GM21723 (cell line): ENCODE measurements at regions not wholly inside any gene's neighbourhood (a gene's known extent, or its start where the extent isn't known, plus 50 kb on each side); places are given as distances from the start of the nearest gene placed in this dataset.

Experiments
- ATAC-seq: cut with Tn5 transposase; IDR thresholded peaks from one replicate; pipeline ENCODE4 v1.9.1; 2021; ENCODE audit warnings: mild to moderate bottlenecking, moderate library complexity; ENCODE audit not compliant: unreplicated experiment

DNA sequence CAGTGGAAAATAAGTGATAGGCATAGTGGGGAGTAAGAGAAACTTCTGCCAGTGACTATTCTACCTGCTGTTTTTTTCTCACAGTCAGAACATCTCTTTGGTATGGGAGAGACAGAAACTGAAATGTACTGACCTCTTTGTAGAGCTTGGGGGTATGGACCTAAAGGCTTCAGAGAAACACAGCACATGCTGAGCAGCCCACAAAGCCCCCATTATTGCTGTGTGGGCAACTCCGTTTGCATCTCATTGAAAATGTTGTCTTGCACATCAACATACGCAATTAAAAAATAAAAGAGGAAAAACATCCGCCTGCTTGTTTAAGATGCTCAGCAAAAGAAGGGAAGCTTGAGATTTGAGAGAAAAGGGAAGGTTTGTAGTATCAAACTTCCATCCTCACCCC is 443.4 kb upstream of the SEMA6D start:
- no peak for ATAC-seq

- no peak for ATAC-seq
These were observed 434.1 kb upstream of the SEMA6D start for GRCh38 chr15:47283246-47283645.

DNA sequence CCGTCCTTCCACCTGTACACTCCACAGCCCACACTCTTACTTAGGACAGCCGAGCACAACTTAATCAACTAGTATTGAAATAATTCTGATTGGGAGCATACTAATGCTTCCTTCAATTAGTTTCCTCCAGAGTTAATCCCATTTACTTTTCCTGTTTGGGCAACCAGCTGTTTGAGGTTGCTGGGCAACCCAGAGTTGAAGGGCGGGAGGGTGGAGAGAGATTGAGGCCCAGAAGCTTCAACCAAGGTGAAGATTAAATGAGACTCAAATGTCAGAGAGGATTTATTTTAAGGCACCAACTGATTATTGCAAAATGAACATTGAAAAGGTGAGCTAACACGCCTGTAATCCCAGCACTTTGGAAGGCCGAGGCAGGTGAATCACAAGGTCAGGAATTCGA is 428.5 kb upstream of the SEMA6D start:
- no peak for ATAC-seq

GRCh38 chr15:47289656-47290055 is 427.6 kb upstream of the SEMA6D start:
- ATAC-seq, result no peak

DNA sequence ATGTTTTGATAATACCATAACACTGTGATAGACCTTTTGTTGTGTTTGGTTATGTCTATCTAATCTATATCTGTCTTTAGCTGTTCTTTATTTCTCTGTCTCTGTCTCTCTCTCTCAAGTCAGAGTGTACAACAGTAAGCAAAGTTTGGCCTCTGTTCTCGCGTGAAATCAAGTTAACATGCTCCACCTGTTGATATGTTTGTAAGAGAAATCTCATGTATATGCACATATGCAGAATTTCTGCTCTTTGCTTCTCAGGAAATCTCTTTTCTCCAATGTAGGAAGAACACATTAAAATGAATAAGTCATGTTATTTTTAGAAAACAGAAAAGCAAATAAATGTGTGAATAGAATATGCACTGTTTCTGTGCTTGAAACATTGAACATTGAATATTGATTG is 425.5 kb upstream of the SEMA6D start:
- no peak for ATAC-seq

DNA sequence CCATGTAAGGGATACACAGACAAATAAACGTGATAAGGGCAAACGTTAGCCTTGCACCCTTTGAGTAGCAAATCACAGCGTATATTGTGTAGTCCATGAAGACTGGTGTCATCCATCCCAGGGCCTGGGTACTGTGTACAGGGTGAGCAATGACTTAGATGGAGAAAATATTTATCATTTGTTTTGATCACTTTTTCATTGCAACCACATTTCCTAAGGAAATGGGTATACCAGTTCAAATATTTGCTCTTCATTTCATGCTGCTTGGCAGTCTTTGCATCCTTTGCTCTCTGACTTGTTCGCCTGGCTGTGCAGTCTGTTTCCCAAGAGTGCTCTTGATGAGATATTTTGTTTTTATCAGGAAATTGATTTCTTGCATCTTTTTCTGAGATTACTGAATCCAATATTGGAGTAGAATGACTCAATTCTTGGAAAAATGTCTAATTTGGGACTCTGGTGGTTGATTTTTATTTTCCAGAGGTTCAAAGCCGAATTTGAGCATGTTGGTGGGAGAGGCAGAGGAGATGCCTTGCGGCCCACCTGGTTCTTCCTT is 424.6 kb upstream of the SEMA6D start:
- ATAC-seq, result no peak

DNA sequence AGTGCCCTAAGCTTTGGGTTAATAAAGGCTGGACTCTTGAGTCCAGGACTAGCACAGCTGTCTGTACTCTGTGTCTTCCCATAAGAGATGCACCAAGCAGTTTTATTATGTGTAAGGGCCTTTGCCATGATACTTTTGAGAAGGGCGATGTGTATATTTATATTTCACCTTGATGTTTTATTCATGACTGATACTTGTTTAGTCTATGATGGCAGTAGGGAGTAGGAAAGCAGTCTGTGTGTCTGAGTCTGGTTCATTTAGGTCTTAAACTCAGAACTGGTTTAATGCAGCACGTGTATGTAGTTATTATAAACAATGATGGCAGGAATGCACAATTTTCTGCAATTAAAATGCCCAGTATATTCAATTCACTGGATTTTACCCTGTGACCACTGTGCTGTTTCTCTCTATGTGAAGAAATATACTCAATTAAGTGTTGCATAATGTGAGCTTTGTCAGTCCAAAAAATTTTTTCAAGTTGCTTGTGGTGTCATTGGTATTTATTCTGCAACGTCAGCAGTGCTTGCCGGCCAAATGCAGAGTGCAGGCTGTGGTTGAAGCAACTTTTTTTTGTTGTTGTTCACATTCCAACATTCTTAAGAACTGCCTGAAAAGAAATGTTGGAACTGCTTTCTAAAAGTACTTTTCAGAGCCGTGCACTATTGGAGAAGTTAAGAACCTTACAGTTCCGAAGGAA is 423.7 kb upstream of the SEMA6D start:
- no peak for ATAC-seq

GRCh38 chr15:47294765-47295259 is 422.5 kb upstream of the SEMA6D start:
- no peak for ATAC-seq

DNA sequence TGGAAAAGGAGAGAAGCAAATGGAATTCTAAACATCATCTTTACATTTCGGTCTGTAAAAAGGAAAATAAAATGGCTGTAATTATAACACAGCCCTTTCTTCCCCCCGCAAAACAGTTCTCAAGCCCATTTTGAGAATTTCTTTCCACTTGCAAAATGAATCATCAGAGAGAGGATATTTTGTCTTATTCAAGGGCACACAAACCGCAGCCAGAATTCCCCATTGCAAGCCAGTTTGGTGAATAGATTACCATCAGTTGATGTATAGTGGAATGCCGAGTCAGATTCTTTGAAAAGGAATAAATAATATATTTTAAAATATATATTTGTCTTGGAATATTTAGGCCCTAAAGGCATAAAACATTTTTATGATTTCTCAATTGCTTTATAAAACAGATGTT is 420.4 kb upstream of the SEMA6D start:
- ATAC-seq, result no peak

- no peak for ATAC-seq
These were observed 417.4 kb upstream of the SEMA6D start for GRCh38 chr15:47299846-47300434.

DNA sequence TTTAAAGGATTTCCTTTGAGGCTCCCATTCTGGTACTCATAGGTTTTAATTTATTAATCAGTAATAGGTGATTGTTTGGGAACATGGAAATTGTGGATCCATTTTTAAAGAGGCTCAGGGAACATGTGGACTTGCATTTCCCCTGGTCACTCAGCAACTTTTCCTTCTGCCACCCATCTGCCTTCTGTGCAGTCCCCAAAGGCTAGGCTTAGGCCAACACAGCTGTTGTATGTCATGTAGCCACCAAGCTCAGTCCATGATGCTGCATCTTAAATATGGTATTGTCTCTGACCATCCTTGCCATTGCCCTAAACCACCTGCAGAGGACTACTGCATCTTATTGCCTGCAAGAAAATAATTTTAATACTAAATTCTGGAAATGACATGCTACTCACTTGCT is 416.7 kb upstream of the SEMA6D start:
- ATAC-seq, result no peak

DNA sequence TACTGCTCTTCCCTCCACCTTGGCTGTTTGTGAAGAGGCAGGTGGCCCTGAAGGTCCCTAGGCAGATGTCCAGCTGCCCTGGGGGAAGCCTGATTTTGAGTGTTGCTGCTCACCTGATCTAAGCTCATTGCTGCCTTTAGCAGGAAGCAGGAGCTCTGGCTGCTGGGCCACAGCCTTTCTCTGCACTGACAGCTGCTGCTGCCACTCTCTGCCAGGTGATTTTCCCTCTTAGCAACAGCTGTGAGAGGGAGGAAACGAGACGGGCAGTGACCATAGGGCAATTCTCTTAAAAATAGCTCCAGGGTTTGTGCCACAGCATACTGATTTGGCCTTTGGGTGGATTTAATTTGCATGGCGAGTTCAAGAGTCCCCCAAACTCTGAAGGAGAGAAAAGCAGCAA is 415.8 kb upstream of the SEMA6D start:
- no peak for ATAC-seq

DNA sequence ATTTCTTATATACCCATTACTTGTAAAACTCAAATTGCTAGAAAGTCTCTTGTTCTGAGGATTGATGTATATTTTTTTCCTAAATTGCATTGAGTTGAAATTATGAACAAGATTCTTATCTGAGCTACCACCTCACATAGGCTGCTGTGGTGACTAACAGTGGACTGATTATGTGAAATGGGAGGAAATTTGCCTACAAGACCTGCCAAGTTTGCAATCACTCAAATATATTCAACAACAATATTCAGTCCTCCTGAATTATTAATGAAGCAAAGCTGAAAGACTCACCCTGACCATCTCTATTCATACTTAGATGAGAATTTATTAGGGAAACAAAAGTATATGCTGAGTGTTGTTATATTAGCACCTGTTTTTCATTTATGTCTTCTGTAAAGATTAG is 412.6 kb upstream of the SEMA6D start:
- ATAC-seq, result no peak

GRCh38 chr15:47312161-47312560 is 405.1 kb upstream of the SEMA6D start:
- no peak for ATAC-seq

GRCh38 chr15:47326410-47327333 is 390.6 kb upstream of the SEMA6D start:
- ATAC-seq, result no peak

DNA sequence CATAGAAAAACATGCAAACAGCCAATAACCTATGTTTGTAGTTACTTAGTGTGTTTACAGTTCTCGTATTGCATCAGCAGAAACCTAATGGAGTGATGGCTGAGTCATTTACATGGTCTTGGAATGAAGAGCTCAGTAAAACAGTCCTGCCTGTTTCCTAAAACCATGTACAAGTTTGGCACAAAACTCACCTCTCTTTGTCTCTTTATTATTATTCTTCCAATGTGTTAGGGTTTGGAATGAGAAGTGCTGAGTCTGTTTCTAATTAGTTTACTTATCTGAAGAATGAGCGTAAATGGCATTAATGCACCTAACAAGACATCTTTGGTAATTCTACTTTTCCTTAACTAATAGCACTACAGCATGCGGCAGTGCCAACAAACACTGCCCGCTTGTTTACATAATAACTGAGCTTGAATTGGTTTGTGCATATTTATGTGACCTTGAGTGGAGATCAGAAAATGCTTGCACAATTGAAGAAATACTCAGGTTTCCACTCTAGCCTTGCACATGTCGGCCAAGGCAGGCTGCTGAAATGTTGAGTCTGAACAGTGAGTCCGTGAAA is 385.4 kb upstream of the SEMA6D start:
- ATAC-seq, result no peak

DNA sequence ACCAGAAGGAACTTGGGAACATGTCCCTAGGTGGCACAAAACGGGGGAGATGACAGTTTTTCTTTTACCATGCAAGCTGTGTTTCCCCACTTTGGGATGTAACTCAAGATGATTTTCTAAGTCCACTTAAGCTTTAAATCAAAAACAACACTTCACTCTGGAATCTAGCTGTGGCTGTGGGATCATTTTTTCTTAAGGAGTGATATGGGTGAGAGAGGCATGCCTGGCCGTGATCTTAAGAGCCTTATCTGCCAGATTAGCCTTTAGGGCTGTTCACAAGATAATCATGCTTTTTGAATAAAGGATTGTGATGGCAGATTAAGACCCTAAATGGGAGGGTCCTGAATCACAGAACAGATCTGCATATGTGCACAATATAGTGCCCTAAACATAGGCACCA is 384.8 kb upstream of the SEMA6D start:
- no peak for ATAC-seq

- ATAC-seq, result no peak
These were observed 383.6 kb upstream of the SEMA6D start for GRCh38 chr15:47333734-47334133.

DNA sequence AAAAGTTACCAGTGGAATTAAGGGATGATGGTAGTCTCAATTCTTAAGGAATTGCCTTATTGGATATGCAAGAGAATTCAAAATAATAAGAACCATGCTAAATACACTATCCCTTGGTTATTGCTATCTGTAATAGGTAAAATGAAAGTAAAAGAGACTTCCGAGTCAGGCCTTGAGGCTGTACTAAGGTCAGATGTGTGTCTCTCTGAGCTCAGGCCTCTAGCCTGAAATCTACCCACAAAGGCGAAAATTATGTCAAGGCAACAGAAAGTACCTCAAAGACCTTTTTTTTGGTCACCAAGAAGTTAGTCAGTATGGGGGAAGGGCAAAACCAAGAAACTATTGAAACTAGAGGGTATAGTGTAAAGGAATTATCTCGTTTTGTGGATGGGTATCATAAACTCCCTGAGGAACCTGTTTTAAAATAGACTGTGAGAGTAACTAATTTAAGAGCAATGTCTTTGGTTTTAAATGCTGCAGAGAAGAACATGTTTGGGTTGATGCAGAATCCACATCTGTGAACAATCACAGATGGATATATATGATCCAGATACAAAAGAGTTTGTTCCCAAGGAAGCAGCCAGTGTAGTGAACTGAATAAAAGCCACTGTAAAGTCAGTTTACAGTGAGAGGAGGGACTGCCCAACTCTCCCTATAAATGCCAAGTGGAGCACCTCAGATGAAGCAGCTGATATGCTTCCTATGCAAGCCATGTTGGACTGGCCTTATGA is 382.3 kb upstream of the SEMA6D start:
- ATAC-seq, result no peak

- no peak for ATAC-seq
These were observed 380.2 kb upstream of the SEMA6D start for GRCh38 chr15:47337106-47337505.
